ENCODE measurements at regions not wholly inside any gene's neighbourhood (a gene's known extent, or its start where the extent isn't known, plus 50 kb on each side); places are given as distances from the start of the nearest gene placed in this dataset.

DNA sequence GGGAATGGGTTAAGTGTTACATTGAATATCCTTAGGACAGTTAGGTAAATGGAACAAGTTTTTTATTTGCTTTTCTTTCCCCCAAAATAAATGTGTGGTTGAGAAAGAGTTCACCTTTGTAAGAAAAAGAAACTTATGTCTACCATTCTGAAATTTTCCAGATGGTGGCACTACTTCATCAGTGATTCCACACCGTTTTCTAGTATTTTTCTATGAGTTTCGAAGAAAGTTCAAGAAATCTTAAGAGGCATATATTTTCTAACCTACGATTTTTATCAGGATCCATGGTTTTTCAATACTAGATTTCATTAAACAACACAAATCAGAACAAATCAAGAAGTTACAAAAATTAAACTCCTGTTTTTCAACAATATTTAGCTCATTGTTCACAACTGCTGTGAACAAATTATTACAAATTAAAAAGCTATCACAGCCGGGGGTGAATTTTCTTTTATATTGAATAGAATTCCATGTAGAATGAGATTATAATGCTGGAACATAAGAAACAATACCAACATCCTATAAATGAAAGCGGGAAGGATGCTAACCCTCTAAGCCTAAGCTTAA, 163.1 kb upstream of the NPVF start:
- TF ChIP-seq, protein P1, sequence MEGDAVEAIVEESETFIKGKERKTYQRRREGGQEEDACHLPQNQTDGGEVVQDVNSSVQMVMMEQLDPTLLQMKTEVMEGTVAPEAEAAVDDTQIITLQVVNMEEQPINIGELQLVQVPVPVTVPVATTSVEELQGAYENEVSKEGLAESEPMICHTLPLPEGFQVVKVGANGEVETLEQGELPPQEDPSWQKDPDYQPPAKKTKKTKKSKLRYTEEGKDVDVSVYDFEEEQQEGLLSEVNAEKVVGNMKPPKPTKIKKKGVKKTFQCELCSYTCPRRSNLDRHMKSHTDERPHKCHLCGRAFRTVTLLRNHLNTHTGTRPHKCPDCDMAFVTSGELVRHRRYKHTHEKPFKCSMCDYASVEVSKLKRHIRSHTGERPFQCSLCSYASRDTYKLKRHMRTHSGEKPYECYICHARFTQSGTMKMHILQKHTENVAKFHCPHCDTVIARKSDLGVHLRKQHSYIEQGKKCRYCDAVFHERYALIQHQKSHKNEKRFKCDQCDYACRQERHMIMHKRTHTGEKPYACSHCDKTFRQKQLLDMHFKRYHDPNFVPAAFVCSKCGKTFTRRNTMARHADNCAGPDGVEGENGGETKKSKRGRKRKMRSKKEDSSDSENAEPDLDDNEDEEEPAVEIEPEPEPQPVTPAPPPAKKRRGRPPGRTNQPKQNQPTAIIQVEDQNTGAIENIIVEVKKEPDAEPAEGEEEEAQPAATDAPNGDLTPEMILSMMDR (conservative IDR thresholded peaks at IDR 0.05; ENCODE audit: low read depth, low read length): peak; percentile 56
- TF ChIP-seq EZH2 (IDR thresholded peaks at IDR 0.05; ENCODE audit: low read length, unreplicated experiment) (no peak), EZH2phosphoT487 (IDR thresholded peaks at IDR 0.05; ENCODE audit: borderline replicate concordance, low read length) (no peak)

Data from PC-3 (cell line).